GM12875 (cell line): ENCODE measurements at regions not wholly inside any gene's neighbourhood (a gene's known extent, or its start where the extent isn't known, plus 50 kb on each side); places are given as distances from the start of the nearest gene placed in this dataset.

Experiments
- H3K4me3 ChIP-seq: one replicate; pipeline ENCODE4 v1.5.1; 2011; ENCODE audit warnings: low read depth, low read length, control low read depth
- CTCF ChIP-seq: IDR thresholded peaks from 2 replicates; pipeline ENCODE4 v1.5.1; 2011; ENCODE audit warnings: low read depth, mild to moderate bottlenecking, control low read depth, inconsistent platforms, low read length, moderate library complexity, borderline replicate concordance; ENCODE audit not compliant: insufficient read depth

- TF ChIP-seq CTCF = no peak
- no peak overlapping the region for H3K4me3 ChIP-seq
Measured at GRCh38 chr17:53680745-53681144, 142.0 kb upstream of the KIF2B start.

GRCh38 chr17:53668854-53669253, 153.9 kb upstream of the KIF2B start:
- no peak overlapping the region for H3K4me3 ChIP-seq
- TF ChIP-seq CTCF = no peak

GRCh38 chr17:53662608-53663007, 160.1 kb upstream of the KIF2B start:
- no peak for TF ChIP-seq CTCF
- H3K4me3 ChIP-seq = no peak overlapping the region

- TF ChIP-seq CTCF = no peak
- no peak overlapping the region for H3K4me3 ChIP-seq
Measured at GRCh38 chr17:53659181-53659580, 163.5 kb upstream of the KIF2B start.

- H3K4me3 ChIP-seq = no peak overlapping the region
- TF ChIP-seq CTCF = no peak
Measured at GRCh38 chr17:53655591-53655990, 167.1 kb upstream of the KIF2B start.

- H3K4me3 ChIP-seq = no peak overlapping the region
- no peak for TF ChIP-seq CTCF
Measured at GRCh38 chr17:53649201-53649600, 173.5 kb upstream of the KIF2B start.

- no peak for TF ChIP-seq CTCF
- H3K4me3 ChIP-seq = no peak overlapping the region
Measured at GRCh38 chr17:53646835-53647234, 175.9 kb upstream of the KIF2B start.
